ENCODE measurements at regions not wholly inside any gene's neighbourhood (a gene's known extent, or its start where the extent isn't known, plus 50 kb on each side); places are given as distances from the start of the nearest gene placed in this dataset.

DNA sequence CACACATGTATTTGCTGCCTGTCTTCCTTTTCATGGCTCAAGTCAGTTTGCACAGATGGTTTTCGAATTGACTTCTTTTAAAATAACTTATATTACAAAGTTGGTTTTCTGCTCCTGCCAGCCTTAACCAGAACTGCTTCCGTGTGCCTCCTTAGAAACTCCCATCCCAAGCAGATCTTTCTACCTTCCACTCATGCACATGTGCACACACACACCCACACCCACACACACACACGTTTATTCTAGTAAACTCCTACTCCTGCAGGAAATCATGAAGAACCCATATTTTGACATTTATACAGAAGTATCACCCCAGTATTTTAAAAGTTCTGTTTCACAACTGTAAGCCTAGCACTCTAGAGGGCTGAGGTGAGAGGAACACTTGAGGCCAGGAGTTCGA is 329.5 kb upstream of the SOX9 start:
- TF ChIP-seq POLR2A (IDR thresholded peaks at IDR 0.05; ENCODE audit: low read depth, low read length): no peak
- no peak for TF ChIP-seq POLR2AphosphoS5 (IDR thresholded peaks at IDR 0.05; ENCODE audit: low read depth, low read length)
- no peak for TF ChIP-seq TAF1 (IDR thresholded peaks at IDR 0.05; ENCODE audit: low read depth, low read length)
- no peak for TF ChIP-seq PAX5 (IDR thresholded peaks at IDR 0.05; ENCODE audit: insufficient read depth, low read length, severe bottlenecking)
- TF ChIP-seq SPI1 (IDR thresholded peaks at IDR 0.05; ENCODE audit: low read depth, low read length): no peak
- TF ChIP-seq POU2F2 (IDR thresholded peaks at IDR 0.05; ENCODE audit: low read depth, low read length): no peak
